ENCODE measurements at regions not wholly inside any gene's neighbourhood (a gene's known extent, or its start where the extent isn't known, plus 50 kb on each side); places are given as distances from the start of the nearest gene placed in this dataset.

DNA sequence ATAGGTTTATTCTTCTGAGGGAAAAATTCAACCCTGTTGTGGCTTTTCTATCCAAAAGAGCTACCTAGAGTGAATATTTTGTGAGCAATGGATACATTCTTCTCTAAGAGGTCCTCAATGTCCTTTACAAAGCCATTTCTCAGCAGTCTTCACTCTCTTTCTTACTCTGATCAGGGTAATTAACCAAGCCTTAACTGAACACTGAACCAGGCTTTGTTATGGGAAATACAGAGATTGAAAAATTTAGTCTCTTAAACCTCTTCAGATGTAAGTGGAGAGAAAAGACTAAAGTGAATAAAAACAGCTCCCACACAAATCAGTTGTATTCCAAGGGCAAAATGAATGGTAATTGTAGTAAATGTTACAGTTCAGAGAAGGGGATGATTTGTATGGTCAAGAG lies 64.0 kb upstream of the XIST start:
- TF ChIP-seq CTCF (IDR thresholded peaks at IDR 0.05; ENCODE audit: low read depth, low read length, poor library complexity, severe bottlenecking) (no peak), EZH2phosphoT487 (IDR thresholded peaks at IDR 0.05; ENCODE audit: borderline replicate concordance, low read length) (no peak)

Measured in DOHH2 (cell line).